ENCODE measurements at regions not wholly inside any gene's neighbourhood (a gene's known extent, or its start where the extent isn't known, plus 50 kb on each side); places are given as distances from the start of the nearest gene placed in this dataset.

DNA sequence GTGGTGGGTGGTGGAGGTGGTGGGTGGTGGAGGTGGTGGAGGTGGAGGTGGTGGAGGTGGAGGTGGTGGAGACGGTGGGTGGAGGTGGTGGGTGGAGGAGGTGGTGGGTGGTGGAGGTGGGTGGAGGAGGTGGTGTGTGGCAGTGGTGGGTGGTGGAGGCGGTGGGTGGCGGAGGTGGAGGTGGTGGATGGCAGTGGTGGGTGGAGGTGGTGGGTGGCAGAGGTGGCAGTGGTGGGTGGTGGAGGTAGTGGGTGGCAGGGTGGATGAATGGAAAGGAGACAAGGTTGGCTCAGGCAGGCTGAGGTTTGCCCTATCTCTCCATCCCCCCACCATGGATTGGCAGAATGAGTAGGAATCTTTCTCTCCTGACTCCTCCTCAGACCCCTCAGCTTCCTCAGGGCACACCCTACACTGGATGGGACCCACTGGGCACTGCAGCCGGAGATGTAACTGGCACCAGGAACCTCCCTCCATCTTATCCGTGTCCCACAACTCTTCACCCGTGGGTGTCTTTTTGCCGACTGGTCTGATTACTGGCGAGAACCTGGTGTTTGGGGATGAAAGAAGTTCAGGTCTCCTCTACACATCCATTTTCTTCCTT, 166.3 kb downstream of the C9orf50 start:
- H3K4me3 ChIP-seq (replicated peaks in 1 of 3; ENCODE audit: insufficient read depth in 1 of 3, low read depth in 1 of 3, low read length in 3 of 3): no peak overlapping the region
- POLR2A ChIA-PET: no interaction called here
- no peak overlapping the region for H3K27ac ChIP-seq (ENCODE audit: insufficient read depth, low read depth, low read length)
- TF ChIP-seq FOS (IDR thresholded peaks at IDR 0.05; ENCODE audit: borderline replicate concordance, insufficient read depth, low read length): no peak
- TF ChIP-seq, protein P1, sequence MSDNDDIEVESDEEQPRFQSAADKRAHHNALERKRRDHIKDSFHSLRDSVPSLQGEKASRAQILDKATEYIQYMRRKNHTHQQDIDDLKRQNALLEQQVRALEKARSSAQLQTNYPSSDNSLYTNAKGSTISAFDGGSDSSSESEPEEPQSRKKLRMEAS (IDR thresholded peaks at IDR 0.05; ENCODE audit: insufficient read depth, insufficient read length): no peak
- TF ChIP-seq, protein P2, sequence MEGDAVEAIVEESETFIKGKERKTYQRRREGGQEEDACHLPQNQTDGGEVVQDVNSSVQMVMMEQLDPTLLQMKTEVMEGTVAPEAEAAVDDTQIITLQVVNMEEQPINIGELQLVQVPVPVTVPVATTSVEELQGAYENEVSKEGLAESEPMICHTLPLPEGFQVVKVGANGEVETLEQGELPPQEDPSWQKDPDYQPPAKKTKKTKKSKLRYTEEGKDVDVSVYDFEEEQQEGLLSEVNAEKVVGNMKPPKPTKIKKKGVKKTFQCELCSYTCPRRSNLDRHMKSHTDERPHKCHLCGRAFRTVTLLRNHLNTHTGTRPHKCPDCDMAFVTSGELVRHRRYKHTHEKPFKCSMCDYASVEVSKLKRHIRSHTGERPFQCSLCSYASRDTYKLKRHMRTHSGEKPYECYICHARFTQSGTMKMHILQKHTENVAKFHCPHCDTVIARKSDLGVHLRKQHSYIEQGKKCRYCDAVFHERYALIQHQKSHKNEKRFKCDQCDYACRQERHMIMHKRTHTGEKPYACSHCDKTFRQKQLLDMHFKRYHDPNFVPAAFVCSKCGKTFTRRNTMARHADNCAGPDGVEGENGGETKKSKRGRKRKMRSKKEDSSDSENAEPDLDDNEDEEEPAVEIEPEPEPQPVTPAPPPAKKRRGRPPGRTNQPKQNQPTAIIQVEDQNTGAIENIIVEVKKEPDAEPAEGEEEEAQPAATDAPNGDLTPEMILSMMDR (IDR thresholded peaks at IDR 0.05; ENCODE audit: extremely low read depth in 1 of 2, insufficient read depth in 1 of 2, low read depth in 1 of 2, low read length in 2 of 2): no peak
- no peak for TF ChIP-seq GATA2 (IDR thresholded peaks at IDR 0.05; ENCODE audit: insufficient read depth, insufficient read length, low read depth, low read length)
- no peak overlapping the region for H3K4me2 ChIP-seq (ENCODE audit: insufficient read depth, low read length)
- no peaks in the 10 kb centered on the region for H4K20me1 ChIP-seq (replicated peaks; ENCODE audit: control insufficient read depth, extremely low read depth, insufficient read depth, low read length)
- no peaks in the 10 kb centered on the region for H3K79me2 ChIP-seq (ENCODE audit: control insufficient read depth, insufficient read depth, low read length)
- no peak overlapping the region for H2AFZ ChIP-seq (ENCODE audit: low read depth, low read length)
- H3K36me3 ChIP-seq (ENCODE audit: control insufficient read depth in 2 of 2, extremely low read depth in 1 of 2, insufficient read depth in 2 of 2, low read length in 2 of 2): no peaks in the 10 kb centered on the region
- intact Hi-C loops (cut with micrococcal nuclease): no loop called here
- CTCF ChIA-PET: no interaction called here
- dilution Hi-C loops (cut with MboI; ENCODE audit: extremely low pct_ligation_motif_present, low sequenced_read_pairs): no loop called here
- no peaks in the 10 kb centered on the region for H3K9me1 ChIP-seq (replicated peaks; ENCODE audit: control insufficient read depth, extremely low read depth, insufficient read depth, low read length)
- no TSS peak for BruUV-seq (replicated peaks)
- H3K9ac ChIP-seq (replicated peaks; ENCODE audit: extremely low read depth, insufficient read depth, low read length): no peak overlapping the region
- FAIRE-seq (no peak), DNase-seq (ENCODE audit: low read depth, low spot score) (no peak)
- no peaks in the 10 kb centered on the region for H3K9me3 ChIP-seq (replicated peaks; ENCODE audit: control insufficient read depth, insufficient read depth, low read length)
- H3K4me1 ChIP-seq (ENCODE audit: control insufficient read depth, extremely low read depth, insufficient read depth, low read length): peaks cover 10% of the 10 kb centered on the region
- H3K27me3 ChIP-seq (ENCODE audit: control insufficient read depth in 2 of 2, insufficient read depth in 2 of 2, low read length in 2 of 2): peaks cover 0 to 3% of the 10 kb centered on the region in 2 experiments

DNA sequence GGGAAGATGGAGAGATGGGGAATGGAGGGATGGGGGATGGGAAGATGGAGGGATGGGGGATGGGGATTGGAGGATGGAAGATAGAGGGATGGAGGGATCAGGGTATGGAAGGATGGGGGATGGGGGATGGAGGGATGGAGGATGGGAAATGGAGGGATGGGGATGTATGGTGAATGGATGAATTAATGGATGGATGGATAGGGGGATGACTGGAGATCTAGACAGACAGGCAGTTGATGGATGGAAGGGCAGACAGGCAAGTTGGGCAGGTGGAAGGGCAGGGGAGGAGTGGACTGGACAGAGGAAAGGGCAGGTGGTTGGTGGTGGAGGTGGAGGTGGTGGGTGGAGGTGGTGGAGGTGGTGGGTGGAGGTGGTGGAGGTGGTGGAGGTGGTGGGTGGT, 167.2 kb downstream of the C9orf50 start:
- Histone ChIP-seq H3K4me2 (ENCODE audit: insufficient read depth, low read length) (no peak overlapping the region), H3K36me3 (ENCODE audit: control insufficient read depth in 2 of 2, extremely low read depth in 1 of 2, insufficient read depth in 2 of 2, low read length in 2 of 2) (no peaks in the 10 kb centered on the region), H3K79me2 (ENCODE audit: control insufficient read depth, insufficient read depth, low read length) (no peaks in the 10 kb centered on the region), H3K9me3 (replicated peaks; ENCODE audit: control insufficient read depth, insufficient read depth, low read length) (no peaks in the 10 kb centered on the region), H3K27me3 (ENCODE audit: control insufficient read depth in 2 of 2, insufficient read depth in 2 of 2, low read length in 2 of 2) (peaks cover 0 to 3% of the 10 kb centered on the region in 2 experiments), H3K9me1 (replicated peaks; ENCODE audit: control insufficient read depth, extremely low read depth, insufficient read depth, low read length) (no peaks in the 10 kb centered on the region), H4K20me1 (replicated peaks; ENCODE audit: control insufficient read depth, extremely low read depth, insufficient read depth, low read length) (no peaks in the 10 kb centered on the region), H3K9ac (replicated peaks; ENCODE audit: extremely low read depth, insufficient read depth, low read length) (no peak overlapping the region), H3K27ac (ENCODE audit: insufficient read depth, low read depth, low read length) (no peak overlapping the region), H3K4me1 (ENCODE audit: control insufficient read depth, extremely low read depth, insufficient read depth, low read length) (peaks cover 10% of the 10 kb centered on the region), H3K4me3 (replicated peaks in 1 of 3; ENCODE audit: insufficient read depth in 1 of 3, low read depth in 1 of 3, low read length in 3 of 3) (no peak overlapping the region), H2AFZ (ENCODE audit: low read depth, low read length) (no peak overlapping the region)
- DNase-seq (ENCODE audit: low read depth, low spot score) (no peak), FAIRE-seq (no peak)
- dilution Hi-C loops (cut with MboI; ENCODE audit: extremely low pct_ligation_motif_present, low sequenced_read_pairs): no loop called here
- POLR2A ChIA-PET: no interaction called here
- TF ChIP-seq POLR2AphosphoS5 (IDR thresholded peaks at IDR 0.05; ENCODE audit: insufficient read depth, low read depth, low read length): no peak
- TF ChIP-seq FOS (IDR thresholded peaks at IDR 0.05; ENCODE audit: borderline replicate concordance, insufficient read depth, low read length): no peak
- TF ChIP-seq GATA2 (IDR thresholded peaks at IDR 0.05; ENCODE audit: insufficient read depth, insufficient read length, low read depth, low read length): no peak
- TF ChIP-seq POLR2A (IDR thresholded peaks at IDR 0.05; ENCODE audit: low read depth, low read length): no peak
- no peak for TF ChIP-seq EZH2 (IDR thresholded peaks at IDR 0.05; ENCODE audit: borderline replicate concordance, low read depth, low read length, severe bottlenecking)
- no peak for TF ChIP-seq MYC (IDR thresholded peaks at IDR 0.05; ENCODE audit: low read depth, low read length)
- CTCF ChIA-PET: no interaction called here
- intact Hi-C loops (cut with micrococcal nuclease): no loop called here
- no TSS peak for BruUV-seq (replicated peaks)

All from endothelial cell of umbilical vein (primary cell).